ENCODE measurements at regions not wholly inside any gene's neighbourhood (a gene's known extent, or its start where the extent isn't known, plus 50 kb on each side); places are given as distances from the start of the nearest gene placed in this dataset.
"Not testable (repeated sequence)": the region's sequence is repeated elsewhere in the genome, so short reads cannot be mapped to it uniquely, and the experiment has no call there.

DNA sequence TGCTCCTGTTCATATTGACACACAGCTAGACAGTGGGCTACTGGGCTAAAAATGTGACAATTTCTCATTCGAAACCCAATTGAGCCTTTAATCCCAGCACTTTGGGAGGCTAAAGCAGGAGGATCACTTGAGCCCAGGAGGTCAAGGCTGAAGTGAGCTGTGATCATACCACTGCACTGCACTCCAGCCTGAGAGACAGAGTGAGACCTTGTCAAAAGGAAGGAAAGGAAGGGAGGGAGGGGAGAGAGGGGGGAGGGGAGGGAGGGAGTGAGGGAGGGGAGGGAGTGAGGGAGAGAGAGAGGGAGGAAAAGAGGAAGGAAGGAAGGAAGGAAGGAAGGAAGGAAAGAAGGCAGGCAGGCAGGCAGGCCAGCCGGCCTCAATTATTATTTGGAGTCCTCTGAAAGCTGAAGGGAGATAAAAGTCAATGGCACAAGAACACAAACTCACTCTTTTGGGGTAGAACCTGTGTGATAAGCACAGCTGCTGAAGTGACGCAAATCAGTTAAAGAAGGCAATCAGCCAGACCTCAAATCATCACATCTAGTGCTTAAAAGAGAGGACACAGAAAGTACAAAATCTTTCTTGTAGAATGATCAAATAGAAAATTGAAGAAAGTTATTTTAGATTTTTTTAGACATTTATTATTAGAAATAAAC lies 98.1 kb downstream of the CCDC71L start:
- no peak for DNase-seq

- DNase-seq, result no peak
These were observed 99.1 kb downstream of the CCDC71L start for GRCh38 chr7:106561666-106562411.

- DNase-seq, result no peak
These were observed 99.8 kb downstream of the CCDC71L start for GRCh38 chr7:106561151-106561550.

DNA sequence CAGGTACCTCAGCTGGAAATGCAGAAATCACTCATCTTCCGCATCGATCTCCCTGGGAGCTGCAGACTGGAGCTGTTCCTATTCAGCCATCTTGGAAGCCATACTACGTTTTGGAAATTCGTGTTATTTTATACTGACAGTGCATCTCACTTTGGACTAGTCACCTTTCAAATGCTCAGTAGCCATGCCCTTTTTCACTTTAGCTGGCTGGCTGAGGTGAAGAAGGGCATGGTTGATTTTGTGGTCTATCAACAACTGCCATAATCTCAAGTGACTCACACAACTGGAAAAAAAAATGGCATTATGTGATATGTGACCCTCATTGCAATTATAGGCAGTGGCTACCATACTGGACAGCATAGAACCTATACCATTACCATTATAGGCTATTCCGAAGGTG lies 100.5 kb downstream of the CCDC71L start:
- DNase-seq, result no peak

DNA sequence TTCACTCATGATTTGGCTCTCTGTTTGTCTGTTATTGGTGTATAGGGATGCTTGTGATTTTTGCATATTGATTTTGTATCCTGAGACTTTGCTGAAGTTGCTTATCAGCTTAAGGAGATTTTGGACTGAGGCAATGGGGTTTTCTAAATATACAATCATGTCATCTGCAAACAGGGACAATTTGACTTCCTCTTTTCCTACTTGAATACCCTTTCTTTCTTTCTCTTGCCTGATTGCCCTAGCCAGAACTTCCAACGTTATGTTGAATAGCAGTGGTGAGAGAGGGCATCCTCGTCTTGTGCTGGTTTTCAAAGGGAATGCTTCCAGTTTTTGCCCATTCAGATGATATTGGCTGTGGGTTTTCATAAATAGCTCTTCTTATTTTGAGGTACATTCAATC lies 104.7 kb downstream of the CCDC71L start:
- DNase-seq, result not testable (repeated sequence)

DNA sequence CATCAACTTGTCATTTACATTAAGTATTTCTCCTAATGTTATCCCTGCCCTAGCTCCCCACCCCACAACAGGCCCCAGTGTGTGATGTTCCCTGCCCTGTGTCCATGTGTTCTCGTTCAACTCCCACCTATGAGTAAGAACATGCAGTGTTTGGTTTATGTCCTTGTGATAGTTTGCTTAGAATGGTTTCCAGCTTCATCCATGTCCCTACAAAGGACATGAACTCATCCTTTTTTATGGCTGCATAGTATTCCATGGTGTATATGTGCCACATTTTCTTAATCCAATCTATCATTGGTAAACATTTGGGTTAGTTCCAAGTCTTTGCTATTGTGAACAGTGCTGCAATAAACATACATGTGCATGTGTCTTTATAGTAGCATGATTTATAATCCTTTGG lies 106.3 kb downstream of the CCDC71L start:
- DNase-seq, result not testable (repeated sequence)

GRCh38 chr7:106553446-106553836 lies 107.5 kb downstream of the CCDC71L start:
- no peak for DNase-seq

DNA sequence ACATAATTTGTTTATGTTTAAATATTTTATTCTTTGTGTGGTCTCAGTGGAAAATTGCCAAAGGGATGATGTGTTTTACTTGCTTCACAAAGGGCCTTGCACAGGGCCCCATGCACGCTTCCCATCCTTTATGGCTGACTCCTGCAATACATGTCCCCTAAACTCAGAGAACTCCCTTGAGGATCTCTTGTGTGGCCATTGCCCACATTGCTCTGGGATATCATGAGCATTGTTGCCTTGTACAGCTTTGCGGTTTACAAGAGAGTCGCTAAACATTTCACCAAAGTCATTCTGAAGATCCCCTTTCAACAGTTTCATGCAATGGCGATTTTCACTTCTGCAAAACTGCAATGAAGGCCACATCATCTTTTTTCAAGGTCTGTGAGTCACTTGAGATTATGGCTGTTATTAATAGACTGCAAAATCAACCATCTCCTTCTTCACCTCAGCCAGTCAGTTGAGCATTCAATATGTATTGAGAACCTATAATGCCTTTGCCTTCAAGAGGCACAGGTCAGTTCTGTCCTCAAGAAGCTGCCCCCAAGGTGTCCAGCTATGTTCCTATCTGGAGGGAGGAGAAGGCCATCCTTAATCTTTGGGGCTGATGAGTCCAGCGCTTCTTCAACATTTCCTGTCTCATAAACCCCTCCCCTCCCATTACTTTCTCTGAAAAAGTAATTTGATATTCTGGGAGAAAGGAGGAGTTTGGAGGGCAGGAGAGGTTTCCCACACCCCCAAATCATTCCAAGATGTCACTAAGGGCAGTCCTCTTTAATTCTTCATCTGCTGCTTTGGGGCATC lies 108.1 kb downstream of the CCDC71L start:
- DNase-seq, result no peak

DNA sequence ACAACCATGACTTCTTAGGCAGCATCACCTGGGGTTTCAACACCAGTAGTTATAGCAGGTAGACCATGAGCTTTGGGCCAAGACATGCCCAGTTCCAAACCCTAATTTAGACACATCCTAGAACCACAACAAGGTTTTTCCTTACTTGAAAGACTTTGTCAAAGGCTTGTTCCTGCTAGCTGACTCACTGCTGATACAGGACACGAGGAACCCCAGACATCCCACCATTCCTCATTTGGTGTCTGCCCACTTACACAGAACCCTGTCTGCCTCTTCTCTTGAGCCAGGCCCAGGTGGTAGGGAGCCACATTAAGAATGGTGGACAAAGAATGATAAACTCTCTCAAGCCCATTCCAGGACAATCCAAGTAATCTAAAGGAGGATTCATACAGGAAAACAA lies 109.0 kb downstream of the CCDC71L start:
- no peak for DNase-seq

DNA sequence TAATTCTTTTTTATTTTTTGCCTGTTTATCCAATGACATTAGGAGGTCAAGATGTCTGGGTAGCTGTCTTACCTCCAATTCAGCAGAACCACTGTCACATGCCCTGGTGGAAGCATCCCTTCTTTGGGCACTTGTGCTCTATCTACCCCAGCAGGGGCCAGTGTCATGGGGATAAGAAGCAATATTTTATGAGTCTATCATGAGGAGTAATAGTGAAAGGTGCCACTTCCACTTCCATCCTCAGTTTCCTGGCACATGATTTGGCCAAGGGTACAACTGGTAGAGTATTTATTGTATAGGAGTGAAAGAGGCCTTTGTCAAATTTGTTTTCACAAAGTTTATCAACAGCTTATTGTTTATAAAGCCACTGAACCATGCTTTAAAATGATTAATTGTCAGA lies 112.5 kb downstream of the CCDC71L start:
- no peak for DNase-seq

DNA sequence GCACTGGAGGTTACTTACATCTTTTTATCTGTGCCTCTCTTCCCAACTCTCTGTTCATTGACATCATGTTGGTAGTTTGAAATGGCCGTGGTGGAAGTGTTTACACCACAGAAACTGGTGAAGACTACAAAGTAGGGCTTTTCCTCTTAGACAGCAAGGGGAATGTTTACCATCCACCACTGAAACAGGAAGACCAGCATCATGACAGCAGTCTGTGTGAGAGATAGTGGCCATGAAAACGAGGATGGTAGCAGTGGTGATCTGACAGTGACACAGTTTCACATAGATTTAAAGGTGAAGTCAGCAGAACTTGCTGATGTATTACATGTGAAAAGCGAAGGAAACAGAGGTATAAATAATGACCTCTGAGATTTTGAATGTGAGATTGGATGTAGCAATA lies 115.7 kb downstream of the CCDC71L start:
- no peak for DNase-seq

DNA sequence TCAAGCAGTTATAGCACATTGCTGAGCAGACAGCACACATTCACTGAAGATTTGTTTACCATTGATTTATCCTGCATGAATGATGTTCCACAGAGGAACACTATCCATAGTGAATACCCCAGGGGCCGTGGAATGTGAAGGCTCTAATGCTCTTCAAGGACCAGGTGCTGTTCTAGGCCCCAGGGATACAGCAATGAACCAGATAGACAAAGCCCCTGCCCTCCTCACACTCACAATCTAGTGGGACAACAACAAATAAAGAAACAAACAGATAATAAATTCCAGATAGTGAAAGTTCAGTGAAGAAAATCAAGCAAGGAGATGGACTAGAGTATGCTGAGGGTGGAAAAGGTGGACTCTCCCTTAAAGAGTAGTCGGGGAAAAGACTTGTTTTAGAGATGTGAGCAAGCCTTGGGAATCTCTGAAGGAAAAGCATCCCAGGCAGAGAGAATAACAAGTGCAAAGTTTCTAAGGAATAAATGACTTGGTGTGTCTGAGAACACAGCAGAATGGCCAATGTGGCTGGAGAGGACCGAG lies 117.7 kb downstream of the CCDC71L start:
- no peak for DNase-seq

GRCh38 chr7:106542550-106543220 lies 118.3 kb downstream of the CCDC71L start:
- peak; percentile 35 for DNase-seq

DNA sequence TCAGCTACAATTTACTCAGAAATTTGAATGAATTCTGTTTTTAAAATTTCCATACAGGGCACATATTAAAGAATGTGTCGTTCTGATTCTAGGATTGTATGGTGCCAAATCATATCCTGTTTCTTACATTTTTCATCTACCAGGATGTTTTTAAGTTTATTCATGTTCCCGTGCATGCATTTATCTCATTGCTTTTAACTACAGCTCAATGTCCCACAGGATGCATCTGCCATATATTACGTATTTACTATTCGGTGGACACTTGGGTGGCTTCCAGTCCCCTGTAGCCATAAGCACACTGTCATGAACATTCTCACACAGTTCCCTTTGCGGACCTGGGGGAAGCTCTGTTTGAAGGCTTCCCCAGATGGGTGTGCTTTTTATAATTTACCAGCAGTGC lies 122.3 kb downstream of the CCDC71L start:
- DNase-seq, result no peak

DNA sequence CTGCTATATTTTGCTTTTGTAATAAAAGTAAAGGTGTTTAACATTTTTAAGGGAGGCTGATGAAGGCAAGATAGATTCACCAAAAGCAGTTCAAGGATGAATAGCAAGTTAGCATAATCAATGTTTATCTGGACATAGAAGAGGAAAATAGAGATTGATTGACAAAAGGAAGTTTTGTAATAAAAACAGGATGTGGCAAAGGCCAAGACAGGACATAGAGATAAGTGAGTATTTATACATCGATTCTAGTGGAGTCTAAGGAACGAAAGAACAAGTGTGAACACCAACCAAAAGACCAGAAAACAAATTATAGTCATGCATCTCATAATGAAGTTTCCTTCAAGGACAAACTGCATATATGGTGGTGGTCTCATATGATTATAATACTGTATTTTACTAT lies 123.8 kb downstream of the CCDC71L start:
- no peak for DNase-seq

DNA sequence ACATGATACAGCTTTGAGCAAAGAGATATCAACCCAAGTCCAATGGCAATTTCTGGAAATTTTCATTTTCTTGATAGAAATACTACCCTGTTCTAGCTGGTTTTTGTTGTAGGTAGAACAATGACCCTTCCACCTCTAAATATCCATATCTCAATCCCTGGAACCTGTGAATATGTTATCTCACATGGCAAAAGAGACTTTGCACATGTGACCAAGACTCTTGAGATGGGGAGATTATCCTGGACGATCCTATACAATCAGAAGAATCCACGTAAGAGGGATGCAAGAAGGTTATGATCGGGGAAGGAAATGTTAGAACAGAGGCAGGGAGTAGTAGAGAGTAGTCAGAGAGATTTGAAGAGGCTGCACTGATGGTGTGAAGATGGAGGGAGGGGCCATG lies 124.9 kb downstream of the CCDC71L start:
- DNase-seq, result no peak

DNA sequence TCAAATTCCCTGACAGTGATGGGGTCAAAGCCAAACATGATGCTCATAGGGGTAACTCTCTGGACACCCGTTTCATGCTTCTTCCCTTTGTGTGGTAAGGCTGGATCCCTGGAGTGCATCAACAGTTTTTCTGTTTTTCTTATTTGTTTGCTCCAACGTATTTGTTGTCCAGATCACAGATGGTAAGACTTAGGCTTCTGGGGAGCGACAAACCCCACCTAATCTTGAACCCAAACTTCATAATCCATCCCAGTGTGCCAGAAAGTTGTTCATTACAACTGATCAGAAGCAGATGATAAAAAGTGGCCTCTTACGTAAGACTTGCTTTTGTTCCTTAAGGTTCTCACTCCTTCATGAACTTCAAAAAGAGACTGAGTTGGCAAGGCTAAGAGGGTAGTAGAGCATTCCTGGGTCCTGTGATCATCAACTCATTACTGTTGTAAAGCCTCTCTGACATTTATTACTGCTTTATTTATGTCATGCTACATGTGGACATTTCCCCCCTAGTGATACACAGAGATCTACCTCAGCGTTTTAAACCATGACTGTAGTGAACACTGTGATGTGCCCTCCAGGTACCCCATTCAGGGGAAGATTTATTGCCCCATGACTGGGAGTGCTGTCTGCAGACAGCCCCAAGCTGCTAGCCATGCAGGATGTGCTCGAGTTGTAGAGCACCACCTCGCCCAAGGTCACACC lies 125.6 kb downstream of the CCDC71L start:
- no peak for DNase-seq

- DNase-seq, result no peak
These were observed 126.6 kb downstream of the CCDC71L start for GRCh38 chr7:106534271-106534846.

GRCh38 chr7:106530183-106530582 lies 130.8 kb downstream of the CCDC71L start:
- not testable (repeated sequence) for DNase-seq

DNA sequence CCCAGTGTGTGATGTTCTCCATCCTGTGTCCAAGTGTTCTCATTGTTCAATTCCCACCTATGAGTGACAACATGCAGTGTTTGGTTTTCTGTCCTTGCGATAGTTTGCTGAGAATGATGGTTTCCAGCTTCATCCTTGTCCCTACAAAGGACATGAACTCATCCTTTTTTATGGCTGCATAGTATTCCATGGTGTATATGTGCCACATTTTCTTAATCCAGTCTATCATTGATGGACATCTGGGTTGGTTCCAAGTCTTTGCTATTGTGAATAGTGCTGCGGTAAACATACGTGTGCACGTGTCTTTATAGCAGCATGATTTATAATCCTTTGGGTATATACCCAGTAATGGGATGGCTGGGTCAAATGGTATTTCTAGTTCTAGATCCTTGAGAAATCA lies 134.3 kb downstream of the CCDC71L start:
- DNase-seq, result not testable (repeated sequence)

DNA sequence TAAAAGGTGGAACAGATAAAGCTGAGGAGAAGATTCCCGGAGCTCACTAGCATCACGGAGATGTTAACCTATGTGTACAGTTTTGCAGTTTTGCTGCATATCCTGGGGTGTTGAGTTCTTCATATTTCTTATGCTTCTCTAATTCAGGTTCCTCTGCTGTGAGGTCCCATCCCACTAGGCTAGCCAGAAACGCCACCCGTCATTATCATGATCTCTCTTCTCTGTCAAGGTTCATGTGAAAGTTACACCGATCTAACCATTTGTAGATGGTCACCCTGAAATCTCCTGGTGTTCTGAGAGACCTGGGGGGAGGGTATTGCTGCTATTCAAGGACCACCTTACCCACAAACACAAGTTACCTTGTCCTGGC lies 136.3 kb downstream of the CCDC71L start:
- DNase-seq, result no peak

DNA sequence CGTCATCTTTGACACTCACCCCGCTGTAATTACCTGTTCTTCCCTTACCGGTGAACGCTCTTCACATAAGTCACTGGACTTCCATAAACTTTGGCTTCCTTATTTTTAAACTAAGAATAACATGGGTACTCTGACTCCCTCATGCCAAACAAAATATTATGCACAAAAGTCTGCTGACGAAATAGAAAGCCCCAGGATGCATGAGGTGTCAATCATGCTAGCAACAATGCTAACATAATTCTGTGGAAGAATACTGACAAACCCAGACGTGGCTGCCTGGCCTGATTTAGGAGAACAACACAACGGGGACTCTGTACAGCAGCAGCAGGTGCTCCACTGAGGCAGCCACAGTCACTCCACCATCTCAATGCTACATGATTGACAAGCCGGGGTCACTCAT lies 137.5 kb downstream of the CCDC71L start:
- DNase-seq, result no peak
